ENCODE measurements at regions not wholly inside any gene's neighbourhood (a gene's known extent, or its start where the extent isn't known, plus 50 kb on each side); places are given as distances from the start of the nearest gene placed in this dataset.

DNA sequence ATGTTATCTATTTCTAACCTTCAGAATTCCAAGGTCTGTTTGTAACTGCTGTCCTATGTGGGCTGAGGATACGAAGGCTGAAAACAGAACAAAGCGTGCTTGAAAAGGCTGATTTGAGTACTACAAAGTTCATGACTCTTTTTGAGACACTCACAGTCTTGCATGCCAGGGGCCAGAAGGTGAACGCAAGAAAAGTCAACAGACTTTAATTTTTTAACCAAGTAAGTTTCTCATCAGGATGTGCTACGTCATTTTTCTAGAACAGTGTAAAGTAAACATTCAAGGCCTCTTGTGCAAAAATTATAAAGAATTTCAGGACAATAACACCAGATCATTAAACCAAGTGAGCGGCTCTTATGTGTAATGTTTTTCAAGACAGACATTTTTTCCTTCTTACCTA lies 163.5 kb downstream of the COG6 start:
- H3K27ac Mint-ChIP-seq (ENCODE audit: unreplicated experiment): no peak overlapping the region
- DNase-seq (ENCODE audit: low read depth) (peak; percentile 43), FAIRE-seq (no peak)
- H3K27me3 Mint-ChIP-seq (ENCODE audit: low read depth, unreplicated experiment): no peaks in the 10 kb centered on the region
- Histone ChIP-seq H3K27me3 (ENCODE audit: insufficient read depth, low read length) (no peaks in the 10 kb centered on the region), H3K4me3 (ENCODE audit: insufficient read depth, low read depth, low read length) (no peak overlapping the region), H3K36me3 (ENCODE audit: insufficient read depth, low read length) (no peaks in the 10 kb centered on the region), H3K27ac (ENCODE audit: low read depth, low read length) (no peak overlapping the region), H3K4me2 (ENCODE audit: low read length) (no peak overlapping the region), H3K79me2 (ENCODE audit: insufficient read depth, low read length) (no peaks in the 10 kb centered on the region), H3K9me3 (ENCODE audit: insufficient read depth, low read depth, low read length) (no peaks in the 10 kb centered on the region), H2AFZ (ENCODE audit: low read depth, low read length) (no peak overlapping the region), H3K9ac (ENCODE audit: low read length) (no peak overlapping the region), H4K20me1 (ENCODE audit: insufficient read depth, low read length) (no peaks in the 10 kb centered on the region), H3K4me1 (ENCODE audit: insufficient read depth, low read length) (no peaks in the 10 kb centered on the region)
- no peaks in the 10 kb centered on the region for H3K36me3 Mint-ChIP-seq (ENCODE audit: low read depth, unreplicated experiment)
- no peak overlapping the region for H3K4me3 Mint-ChIP-seq (ENCODE audit: unreplicated experiment)
- TF ChIP-seq, protein P1, sequence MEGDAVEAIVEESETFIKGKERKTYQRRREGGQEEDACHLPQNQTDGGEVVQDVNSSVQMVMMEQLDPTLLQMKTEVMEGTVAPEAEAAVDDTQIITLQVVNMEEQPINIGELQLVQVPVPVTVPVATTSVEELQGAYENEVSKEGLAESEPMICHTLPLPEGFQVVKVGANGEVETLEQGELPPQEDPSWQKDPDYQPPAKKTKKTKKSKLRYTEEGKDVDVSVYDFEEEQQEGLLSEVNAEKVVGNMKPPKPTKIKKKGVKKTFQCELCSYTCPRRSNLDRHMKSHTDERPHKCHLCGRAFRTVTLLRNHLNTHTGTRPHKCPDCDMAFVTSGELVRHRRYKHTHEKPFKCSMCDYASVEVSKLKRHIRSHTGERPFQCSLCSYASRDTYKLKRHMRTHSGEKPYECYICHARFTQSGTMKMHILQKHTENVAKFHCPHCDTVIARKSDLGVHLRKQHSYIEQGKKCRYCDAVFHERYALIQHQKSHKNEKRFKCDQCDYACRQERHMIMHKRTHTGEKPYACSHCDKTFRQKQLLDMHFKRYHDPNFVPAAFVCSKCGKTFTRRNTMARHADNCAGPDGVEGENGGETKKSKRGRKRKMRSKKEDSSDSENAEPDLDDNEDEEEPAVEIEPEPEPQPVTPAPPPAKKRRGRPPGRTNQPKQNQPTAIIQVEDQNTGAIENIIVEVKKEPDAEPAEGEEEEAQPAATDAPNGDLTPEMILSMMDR (IDR thresholded peaks at IDR 0.05; ENCODE audit: insufficient read depth, low read depth, low read length): no peak
- no peak for TF ChIP-seq EZH2 (IDR thresholded peaks at IDR 0.05; ENCODE audit: insufficient read depth, low read length)
- no peaks in the 10 kb centered on the region for H3K9me3 Mint-ChIP-seq (ENCODE audit: unreplicated experiment)
- peaks cover 16% of the 10 kb centered on the region for H3K4me1 Mint-ChIP-seq (ENCODE audit: low read depth, unreplicated experiment)

DNA sequence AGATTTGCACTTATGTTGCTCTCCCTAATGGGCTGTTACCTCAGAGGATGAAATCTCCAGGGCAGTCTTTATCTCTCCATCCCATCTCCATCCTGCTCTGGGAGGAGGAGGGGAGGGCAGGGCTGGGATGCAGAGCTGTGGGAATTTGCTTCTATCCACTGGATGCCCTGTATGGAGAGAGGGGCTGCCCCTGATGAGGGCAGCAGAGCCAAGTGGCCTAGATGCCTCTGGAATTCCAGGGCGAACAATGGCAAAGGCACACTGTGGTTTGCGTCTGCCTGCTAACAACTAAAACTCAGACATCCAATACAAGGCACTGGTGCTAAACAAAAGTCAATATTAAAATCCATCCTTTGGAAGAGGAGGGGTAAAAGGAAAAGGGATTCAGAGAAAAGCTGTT lies 165.1 kb downstream of the COG6 start:
- no peak overlapping the region for H3K4me3 ChIP-seq (ENCODE audit: insufficient read depth, low read depth, low read length)
- Mint-ChIP-seq H3K36me3 (ENCODE audit: low read depth, unreplicated experiment) (no peaks in the 10 kb centered on the region), H3K9me3 (ENCODE audit: unreplicated experiment) (no peaks in the 10 kb centered on the region), H3K27ac (ENCODE audit: unreplicated experiment) (no peak overlapping the region), H3K4me3 (ENCODE audit: unreplicated experiment) (no peak overlapping the region), H3K27me3 (ENCODE audit: low read depth, unreplicated experiment) (no peaks in the 10 kb centered on the region), H3K4me1 (ENCODE audit: low read depth, unreplicated experiment) (peaks cover 16% of the 10 kb centered on the region)
- no peaks in the 10 kb centered on the region for H3K9me3 ChIP-seq (ENCODE audit: insufficient read depth, low read depth, low read length)
- H3K4me1 ChIP-seq (ENCODE audit: insufficient read depth, low read length): no peaks in the 10 kb centered on the region
- no peaks in the 10 kb centered on the region for H3K79me2 ChIP-seq (ENCODE audit: insufficient read depth, low read length)
- no peaks in the 10 kb centered on the region for H3K27me3 ChIP-seq (ENCODE audit: insufficient read depth, low read length)
- no peak for TF ChIP-seq EZH2 (IDR thresholded peaks at IDR 0.05; ENCODE audit: insufficient read depth, low read length)
- TF ChIP-seq, protein P1 (IDR thresholded peaks at IDR 0.05; ENCODE audit: insufficient read depth, low read depth, low read length): no peak
- H4K20me1 ChIP-seq (ENCODE audit: insufficient read depth, low read length): no peaks in the 10 kb centered on the region
- DNase-seq (ENCODE audit: low read depth) (no peak), FAIRE-seq (no peak)
- H2AFZ ChIP-seq (ENCODE audit: low read depth, low read length): no peak overlapping the region
- H3K9ac ChIP-seq (ENCODE audit: low read length): no peak overlapping the region
- no peaks in the 10 kb centered on the region for H3K36me3 ChIP-seq (ENCODE audit: insufficient read depth, low read length)
- H3K27ac ChIP-seq (ENCODE audit: low read depth, low read length): no peak overlapping the region
- no peak overlapping the region for H3K4me2 ChIP-seq (ENCODE audit: low read length)

DNA sequence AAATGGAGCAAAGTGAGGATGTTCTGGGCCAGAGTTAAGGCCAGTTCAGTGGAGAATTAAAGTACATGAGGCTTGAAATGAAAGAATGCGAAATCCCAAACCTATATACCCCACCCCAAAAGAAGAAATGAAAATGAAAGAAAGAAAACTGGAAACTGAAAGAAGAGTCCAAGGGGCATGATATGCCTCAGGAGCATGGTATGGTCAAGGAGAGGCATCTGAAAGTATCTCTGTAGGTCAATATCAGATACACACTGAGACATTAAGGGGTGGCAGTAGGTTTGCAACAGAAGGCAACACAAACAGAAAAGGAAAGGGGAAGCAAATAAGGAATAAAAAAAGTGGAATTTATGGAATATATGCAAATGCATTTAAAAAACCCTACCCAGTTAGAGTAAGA lies 166.5 kb downstream of the COG6 start:
- Histone ChIP-seq H3K9ac (ENCODE audit: low read length) (no peak overlapping the region), H3K4me3 (ENCODE audit: insufficient read depth, low read depth, low read length) (no peak overlapping the region), H3K27me3 (ENCODE audit: insufficient read depth, low read length) (no peaks in the 10 kb centered on the region), H3K4me1 (ENCODE audit: insufficient read depth, low read length) (no peaks in the 10 kb centered on the region), H3K9me3 (ENCODE audit: insufficient read depth, low read depth, low read length) (no peaks in the 10 kb centered on the region), H3K79me2 (ENCODE audit: insufficient read depth, low read length) (no peaks in the 10 kb centered on the region), H2AFZ (ENCODE audit: low read depth, low read length) (no peak overlapping the region), H3K36me3 (ENCODE audit: insufficient read depth, low read length) (no peaks in the 10 kb centered on the region), H3K27ac (ENCODE audit: low read depth, low read length) (no peak overlapping the region), H3K4me2 (ENCODE audit: low read length) (no peak overlapping the region), H4K20me1 (ENCODE audit: insufficient read depth, low read length) (no peaks in the 10 kb centered on the region)
- DNase-seq (ENCODE audit: low read depth) (no peak), FAIRE-seq (no peak)
- H3K9me3 Mint-ChIP-seq (ENCODE audit: unreplicated experiment): no peaks in the 10 kb centered on the region
- peaks cover 16% of the 10 kb centered on the region for H3K4me1 Mint-ChIP-seq (ENCODE audit: low read depth, unreplicated experiment)
- H3K27me3 Mint-ChIP-seq (ENCODE audit: low read depth, unreplicated experiment): no peaks in the 10 kb centered on the region
- H3K36me3 Mint-ChIP-seq (ENCODE audit: low read depth, unreplicated experiment): no peaks in the 10 kb centered on the region
- TF ChIP-seq EZH2 (IDR thresholded peaks at IDR 0.05; ENCODE audit: insufficient read depth, low read length): no peak
- TF ChIP-seq, protein P1 (IDR thresholded peaks at IDR 0.05; ENCODE audit: insufficient read depth, low read depth, low read length): no peak
- no peak overlapping the region for H3K4me3 Mint-ChIP-seq (ENCODE audit: unreplicated experiment)
- H3K27ac Mint-ChIP-seq (ENCODE audit: unreplicated experiment): no peak overlapping the region

All from astrocyte (in vitro differentiated cells and primary cell).